ENCODE measurements at regions not wholly inside any gene's neighbourhood (a gene's known extent, or its start where the extent isn't known, plus 50 kb on each side); places are given as distances from the start of the nearest gene placed in this dataset.
A peak's percentile ranks its signal among the peaks of the same experiment; 100 is the strongest.

DNA sequence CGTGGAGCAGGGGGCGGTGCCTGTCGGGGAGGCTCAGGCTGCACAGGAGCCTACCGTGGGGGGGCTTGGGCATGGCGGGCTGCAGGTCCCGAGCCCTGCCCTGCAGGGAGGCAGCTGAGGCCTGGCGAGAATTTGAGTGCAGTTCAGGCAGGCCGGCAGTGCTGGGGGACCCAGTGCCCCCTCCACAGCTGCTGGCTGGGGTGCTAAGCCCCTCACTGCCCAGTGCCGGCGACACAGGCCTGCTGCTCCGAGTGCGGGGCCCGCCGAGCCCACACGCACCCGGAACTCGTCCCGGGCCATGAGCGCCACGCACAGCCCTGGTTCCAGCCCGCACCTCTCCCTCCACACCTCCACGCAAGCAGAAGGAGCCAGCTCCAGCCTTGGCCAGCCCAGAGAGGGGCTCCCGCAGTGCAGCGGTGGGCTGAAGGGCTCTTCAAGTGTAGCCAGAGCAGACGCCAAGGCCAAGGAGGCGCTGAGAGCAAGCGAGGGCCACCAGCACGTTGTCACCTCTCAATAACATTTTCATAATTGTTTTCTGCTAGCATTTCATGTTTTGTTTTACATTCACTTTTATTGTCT lies 1378.9 kb upstream of the CELF4 start:
- no peak for DNase-seq
- peaks cover 23 to 35% (median 26%) of the 10 kb centered on the region in 3 donors for H3K4me1 Mint-ChIP-seq

DNA sequence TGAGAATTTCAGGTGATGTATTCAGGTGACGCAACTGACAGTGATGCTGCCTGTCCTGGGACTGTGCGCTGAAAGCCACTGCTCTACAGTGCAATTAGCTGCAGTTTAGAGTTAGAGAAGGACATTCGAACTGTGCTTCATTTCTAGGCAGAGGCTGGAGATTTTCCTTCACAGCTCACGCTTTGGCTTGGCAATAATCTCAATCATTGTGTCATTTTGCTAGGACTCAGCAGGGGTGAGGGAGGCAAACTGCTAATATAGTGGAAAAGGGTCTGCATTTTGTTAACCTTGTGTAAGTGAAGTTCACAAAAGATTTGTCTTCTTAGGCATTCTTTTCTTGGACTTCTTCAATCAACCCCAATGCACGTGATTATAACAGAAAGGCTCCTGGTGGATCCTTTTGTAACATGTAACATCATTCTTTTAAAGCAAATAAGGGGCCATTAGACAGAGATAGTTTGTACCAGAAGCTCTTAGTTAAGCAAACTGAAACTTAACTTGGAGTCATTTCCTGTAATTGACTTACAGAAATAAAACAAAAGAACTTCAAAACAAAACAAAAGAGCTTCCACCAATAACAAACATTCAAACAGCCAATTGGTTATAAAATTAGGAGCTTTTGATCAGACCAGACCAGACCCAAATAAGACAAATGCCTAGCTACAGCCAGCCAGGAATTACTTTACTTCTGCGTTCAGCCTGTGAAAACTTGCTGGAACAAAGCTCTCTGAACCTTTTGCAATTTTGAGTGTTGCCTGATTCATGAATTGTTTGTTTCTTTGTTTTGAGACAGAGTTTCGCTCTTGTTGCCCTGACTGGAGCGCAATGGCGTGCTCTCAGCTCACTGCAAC lies 1376.3 kb upstream of the CELF4 start:
- H3K27me3 Mint-ChIP-seq: no peaks in the 10 kb centered on the region

More for the DNA sequence above, 1378.9 kb upstream of the CELF4 start:
- Mint-ChIP-seq H3K27ac (no peak overlapping the region), H3K4me3 (no peak overlapping the region), H3K9me3 (peaks cover 0 to 15% (median 5%) of the 10 kb centered on the region in 3 donors), H3K27me3 (no peaks in the 10 kb centered on the region), H3K36me3 (no peaks in the 10 kb centered on the region)
- ChIA-PET CTCF (no interaction called here), POLR2A (no interaction called here)
- Histone ChIP-seq H3K27ac (ENCODE audit: low read length) (no peak overlapping the region), H3K9me3 (no peaks in the 10 kb centered on the region), H3K27me3 (replicated peaks in 1 of 2; ENCODE audit: control insufficient read depth in 2 of 2, extremely low read depth in 1 of 2, insufficient read depth in 2 of 2, low read length in 1 of 2) (no peaks in the 10 kb centered on the region), H3K4me3 (ENCODE audit: control insufficient read depth in 1 of 2, extremely low read depth in 1 of 2, low read length in 1 of 2) (no peak overlapping the region), H3K36me3 (ENCODE audit: control insufficient read depth in 2 of 2, extremely low read depth in 1 of 2, insufficient read depth in 1 of 2, low read length in 1 of 2) (no peaks in the 10 kb centered on the region), H3K4me1 (ENCODE audit: control insufficient read depth in 1 of 2, extremely low read depth in 1 of 2, insufficient read depth in 2 of 2, low read length in 2 of 2) (peaks cover 0 to 12% of the 10 kb centered on the region in 2 experiments)
- WGBS (ENCODE audit: insufficient coverage): 83% methylated on average over 25 of the region's 28 CpGs
- ATAC-seq (replicated peaks in 1 of 4): no peak

GRCh38 chr18:38940863-38941531 lies 1375.4 kb upstream of the CELF4 start:
- peak overlapping the region; percentile 69 to 79 (median 75) for H3K4me3 Mint-ChIP-seq
- Histone ChIP-seq H3K27me3 (replicated peaks in 1 of 2; ENCODE audit: control insufficient read depth in 2 of 2, extremely low read depth in 1 of 2, insufficient read depth in 2 of 2, low read length in 1 of 2) (no peaks in the 10 kb centered on the region), H3K36me3 (ENCODE audit: control insufficient read depth in 2 of 2, extremely low read depth in 1 of 2, insufficient read depth in 1 of 2, low read length in 1 of 2) (no peaks in the 10 kb centered on the region), H3K9me3 (no peaks in the 10 kb centered on the region), H3K4me3 (ENCODE audit: control insufficient read depth in 1 of 2, extremely low read depth in 1 of 2, low read length in 1 of 2) (peak overlapping the region in 1 of 2 donors; percentile 54), H3K4me1 (ENCODE audit: control insufficient read depth in 1 of 2, extremely low read depth in 1 of 2, insufficient read depth in 2 of 2, low read length in 2 of 2) (peaks cover 0 to 12% of the 10 kb centered on the region in 2 experiments), H3K27ac (ENCODE audit: low read length) (peak overlapping the region; percentile 98)
- CTCF ChIA-PET: no interaction called here
- H3K27ac Mint-ChIP-seq: peak overlapping the region; percentile 94 to 96
- peaks cover 23 to 35% (median 32%) of the 10 kb centered on the region in 3 donors for H3K4me1 Mint-ChIP-seq
- ATAC-seq (replicated peaks in 1 of 4) (peak; percentile 81 to 91 (median 88)), DNase-seq (peak in 32 of 35 experiments; percentile 2 to 88 (median 30))
- no peaks in the 10 kb centered on the region for H3K27me3 Mint-ChIP-seq
- H3K9me3 Mint-ChIP-seq: peaks cover 0 to 15% (median 5%) of the 10 kb centered on the region in 3 donors
- WGBS (ENCODE audit: insufficient coverage): 43% methylated on average over 10 of the region's 13 CpGs
- H3K36me3 Mint-ChIP-seq: no peaks in the 10 kb centered on the region
- POLR2A ChIA-PET: no interaction called here

More for the DNA sequence above, 1376.3 kb upstream of the CELF4 start:
- DNase-seq (no peak), ATAC-seq (replicated peaks in 1 of 4) (no peak)
- H3K4me3 ChIP-seq (ENCODE audit: control insufficient read depth in 1 of 2, extremely low read depth in 1 of 2, low read length in 1 of 2): peak overlapping the region in 1 of 2 donors; percentile 54
- peaks cover 23 to 35% (median 32%) of the 10 kb centered on the region in 3 donors for H3K4me1 Mint-ChIP-seq
- H3K27me3 ChIP-seq (replicated peaks in 1 of 2; ENCODE audit: control insufficient read depth in 2 of 2, extremely low read depth in 1 of 2, insufficient read depth in 2 of 2, low read length in 1 of 2): no peaks in the 10 kb centered on the region
- no peaks in the 10 kb centered on the region for H3K36me3 ChIP-seq (ENCODE audit: control insufficient read depth in 2 of 2, extremely low read depth in 1 of 2, insufficient read depth in 1 of 2, low read length in 1 of 2)
- ChIA-PET POLR2A (no interaction called here), CTCF (no interaction called here)
- peak overlapping the region; percentile 98 for H3K27ac ChIP-seq (ENCODE audit: low read length)
- no peaks in the 10 kb centered on the region for H3K36me3 Mint-ChIP-seq
- peak overlapping the region; percentile 94 to 96 for H3K27ac Mint-ChIP-seq
- peaks cover 0 to 15% (median 5%) of the 10 kb centered on the region in 3 donors for H3K9me3 Mint-ChIP-seq
- 80% methylated on average over 5 of the region's 9 CpGs for WGBS (ENCODE audit: insufficient coverage)
- H3K4me1 ChIP-seq (ENCODE audit: control insufficient read depth in 1 of 2, extremely low read depth in 1 of 2, insufficient read depth in 2 of 2, low read length in 2 of 2): peaks cover 0 to 12% of the 10 kb centered on the region in 2 experiments
- no peaks in the 10 kb centered on the region for H3K9me3 ChIP-seq
- H3K4me3 Mint-ChIP-seq: peak overlapping the region; percentile 69 to 79 (median 75)

DNA sequence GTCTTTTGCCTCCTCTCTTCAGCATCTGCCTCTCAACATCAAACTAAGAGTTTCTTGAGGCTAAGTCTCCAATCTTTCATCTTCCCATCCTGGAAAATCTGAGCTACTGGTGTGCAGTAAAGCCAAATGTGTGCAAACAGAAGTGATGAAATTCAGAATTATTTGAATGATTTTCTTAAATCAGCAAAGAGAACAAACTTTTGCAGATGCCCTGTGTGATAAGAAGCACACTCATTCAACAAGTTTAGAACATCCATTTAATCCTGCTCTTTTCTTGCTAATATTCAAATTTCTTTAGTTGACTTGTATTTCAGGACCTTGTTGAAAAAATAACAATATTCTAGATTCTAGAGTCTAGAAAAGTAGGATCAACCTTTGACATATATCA lies 1374.9 kb upstream of the CELF4 start:
- H3K4me1 ChIP-seq (ENCODE audit: control insufficient read depth in 1 of 2, extremely low read depth in 1 of 2, insufficient read depth in 2 of 2, low read length in 2 of 2): peaks cover 0 to 12% of the 10 kb centered on the region in 2 experiments
- Mint-ChIP-seq H3K9me3 (peaks cover 0 to 15% (median 5%) of the 10 kb centered on the region in 3 donors), H3K4me1 (peaks cover 23 to 35% (median 32%) of the 10 kb centered on the region in 3 donors), H3K36me3 (no peaks in the 10 kb centered on the region), H3K27me3 (no peaks in the 10 kb centered on the region), H3K4me3 (peak overlapping the region in 2 of 3 donors; percentile 69 to 75), H3K27ac (peak overlapping the region; percentile 94 to 96)
- no peak overlapping the region for H3K4me3 ChIP-seq (ENCODE audit: control insufficient read depth in 1 of 2, extremely low read depth in 1 of 2, low read length in 1 of 2)
- peak in 3 of 4 experiments; percentile 11 to 49 (median 18) for ATAC-seq (replicated peaks in 1 of 4)
- ChIA-PET CTCF (no interaction called here), POLR2A (no interaction called here)
- H3K9me3 ChIP-seq: no peaks in the 10 kb centered on the region
- no peaks in the 10 kb centered on the region for H3K27me3 ChIP-seq (replicated peaks in 1 of 2; ENCODE audit: control insufficient read depth in 2 of 2, extremely low read depth in 1 of 2, insufficient read depth in 2 of 2, low read length in 1 of 2)
- peak overlapping the region; percentile 98 for H3K27ac ChIP-seq (ENCODE audit: low read length)
- no peak for DNase-seq
- H3K36me3 ChIP-seq (ENCODE audit: control insufficient read depth in 2 of 2, extremely low read depth in 1 of 2, insufficient read depth in 1 of 2, low read length in 1 of 2): no peaks in the 10 kb centered on the region

DNA sequence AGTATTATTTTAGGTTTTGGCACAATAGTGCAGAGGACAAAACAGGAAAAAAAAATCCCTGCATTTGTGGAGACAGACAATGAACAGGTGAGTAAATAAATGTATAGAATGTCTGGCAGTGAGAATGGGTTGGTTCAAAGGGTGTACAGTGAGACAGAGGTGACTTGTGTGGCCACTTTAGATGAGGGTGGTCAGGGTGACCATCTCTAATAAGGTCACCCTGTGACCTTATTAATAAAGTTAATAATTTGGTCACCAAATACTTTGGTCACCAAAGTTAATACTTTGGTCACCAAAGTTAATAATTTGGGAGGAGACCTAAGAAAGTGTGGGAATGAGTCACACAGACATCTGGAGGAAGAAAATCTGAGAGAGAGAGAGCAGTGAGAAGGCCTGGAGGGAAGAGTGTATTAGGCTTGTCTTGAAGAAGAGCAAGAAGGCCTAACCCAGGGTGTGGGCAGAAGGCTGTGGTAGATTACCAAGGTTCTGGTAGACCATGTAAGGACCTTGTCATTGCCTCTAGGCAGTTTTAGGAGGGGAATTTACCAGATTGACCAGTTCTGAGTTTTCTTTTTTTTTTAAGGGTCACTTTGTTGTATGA lies 1368.4 kb upstream of the CELF4 start:
- CTCF ChIA-PET: no interaction called here
- no peak overlapping the region for H3K4me3 ChIP-seq (ENCODE audit: control insufficient read depth in 1 of 2, extremely low read depth in 1 of 2, low read length in 1 of 2)
- no peak overlapping the region for H3K27ac Mint-ChIP-seq
- H3K27ac ChIP-seq (ENCODE audit: low read length): no peak overlapping the region
- peaks cover 0 to 2% (median 0%) of the 10 kb centered on the region in 3 donors for H3K4me1 Mint-ChIP-seq
- H3K27me3 ChIP-seq (replicated peaks in 1 of 2; ENCODE audit: control insufficient read depth in 2 of 2, extremely low read depth in 1 of 2, insufficient read depth in 2 of 2, low read length in 1 of 2): no peaks in the 10 kb centered on the region
- H3K9me3 Mint-ChIP-seq: no peaks in the 10 kb centered on the region
- H3K36me3 Mint-ChIP-seq: no peaks in the 10 kb centered on the region
- ATAC-seq (replicated peaks in 1 of 4): no peak
- H3K4me3 Mint-ChIP-seq: no peak overlapping the region
- H3K9me3 ChIP-seq: no peaks in the 10 kb centered on the region
- no peaks in the 10 kb centered on the region for H3K27me3 Mint-ChIP-seq
- DNase-seq: no peak
- POLR2A ChIA-PET: no interaction called here
- no peaks in the 10 kb centered on the region for H3K4me1 ChIP-seq (ENCODE audit: control insufficient read depth in 1 of 2, extremely low read depth in 1 of 2, insufficient read depth in 2 of 2, low read length in 2 of 2)
- no peaks in the 10 kb centered on the region for H3K36me3 ChIP-seq (ENCODE audit: control insufficient read depth in 2 of 2, extremely low read depth in 1 of 2, insufficient read depth in 1 of 2, low read length in 1 of 2)

DNA sequence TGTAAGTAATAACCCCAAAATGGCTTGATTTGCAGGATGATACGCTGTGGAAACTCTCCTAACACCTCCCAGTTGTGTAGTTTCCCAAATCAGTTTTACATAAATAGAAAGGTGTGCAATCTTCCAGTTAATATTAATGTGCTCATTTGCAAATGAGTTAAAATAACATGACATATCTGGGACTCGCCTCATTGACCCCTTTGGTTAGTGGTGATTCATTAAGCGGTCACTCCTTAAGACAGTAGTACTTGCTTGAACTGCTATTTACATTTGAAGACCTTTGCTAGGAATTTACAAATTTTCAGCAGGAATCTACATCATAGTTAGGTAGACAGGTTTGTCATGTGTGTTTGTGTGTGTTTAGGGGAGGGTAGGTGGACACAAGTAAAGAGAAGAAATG lies 1367.7 kb upstream of the CELF4 start:
- no peaks in the 10 kb centered on the region for H3K4me1 Mint-ChIP-seq
- no peaks in the 10 kb centered on the region for H3K36me3 ChIP-seq (ENCODE audit: control insufficient read depth in 2 of 2, extremely low read depth in 1 of 2, insufficient read depth in 1 of 2, low read length in 1 of 2)
- no peaks in the 10 kb centered on the region for H3K4me1 ChIP-seq (ENCODE audit: control insufficient read depth in 1 of 2, extremely low read depth in 1 of 2, insufficient read depth in 2 of 2, low read length in 2 of 2)
- H3K9me3 Mint-ChIP-seq: no peaks in the 10 kb centered on the region
- H3K9me3 ChIP-seq: no peaks in the 10 kb centered on the region
- no peaks in the 10 kb centered on the region for H3K27me3 Mint-ChIP-seq
- WGBS (ENCODE audit: insufficient coverage): 71% methylated on average over 1 of the region's 3 CpGs
- H3K27ac Mint-ChIP-seq: no peak overlapping the region
- H3K27me3 ChIP-seq (replicated peaks in 1 of 2; ENCODE audit: control insufficient read depth in 2 of 2, extremely low read depth in 1 of 2, insufficient read depth in 2 of 2, low read length in 1 of 2): no peaks in the 10 kb centered on the region
- no peak overlapping the region for H3K4me3 Mint-ChIP-seq
- DNase-seq: no peak
- H3K36me3 Mint-ChIP-seq: no peaks in the 10 kb centered on the region
- ChIA-PET CTCF (no interaction called here), POLR2A (no interaction called here)
- no peak overlapping the region for H3K4me3 ChIP-seq (ENCODE audit: control insufficient read depth in 1 of 2, extremely low read depth in 1 of 2, low read length in 1 of 2)
- ATAC-seq (replicated peaks in 1 of 4): no peak
- H3K27ac ChIP-seq (ENCODE audit: low read length): no peak overlapping the region

Data from T-cell (primary cell).